A673 (cell line): ENCODE measurements at regions not wholly inside any gene's neighbourhood (a gene's known extent, or its start where the extent isn't known, plus 50 kb on each side); places are given as distances from the start of the nearest gene placed in this dataset.

Experiments
- CTCF ChIP-seq: fragments of 300-800, 200-600 bp; sonication (generic); conservative IDR thresholded peaks from 2 replicates; pipeline ENCODE4 v1.5.1; 2017; ENCODE audit warnings: low read depth, mild to moderate bottlenecking, antibody characterized with exemption, low read length, moderate library complexity, mixed read lengths
- EZH2 ChIP-seq: fragments of 200-600 bp; sonication (generic); IDR thresholded peaks from 2 replicates; pipeline ENCODE4 v1.6.1; 2017; ENCODE audit warnings: borderline replicate concordance, low read depth, mild to moderate bottlenecking, mixed read lengths, antibody characterized with exemption, low read length; ENCODE audit not compliant: poor library complexity, severe bottlenecking

GRCh38 chr1:227489572-227489971 lies 73.8 kb upstream of the ZNF678 start:
- no peak for TF ChIP-seq CTCF
- no peak for TF ChIP-seq EZH2
